ENCODE measurements at regions not wholly inside any gene's neighbourhood (a gene's known extent, or its start where the extent isn't known, plus 50 kb on each side); places are given as distances from the start of the nearest gene placed in this dataset.
"Not testable (repeated sequence)": the region's sequence is repeated elsewhere in the genome, so short reads cannot be mapped to it uniquely, and the experiment has no call there.

- not testable (repeated sequence) for DNase-seq
Observed at GRCh38 chr1:157247764-157248049, 109.5 kb upstream of the ETV3 start.

GRCh38 chr1:157247005-157247763 lies 109.0 kb upstream of the ETV3 start:
- no peak for DNase-seq

GRCh38 chr1:157245823-157246222 lies 107.6 kb upstream of the ETV3 start:
- DNase-seq, result no peak

GRCh38 chr1:157241185-157241538 lies 103.0 kb upstream of the ETV3 start:
- DNase-seq, result no peak

GRCh38 chr1:157240495-157241184 lies 102.4 kb upstream of the ETV3 start:
- DNase-seq, result no peak

GRCh38 chr1:157239936-157240335 lies 101.7 kb upstream of the ETV3 start:
- no peak for DNase-seq

GRCh38 chr1:157238585-157238984 lies 100.4 kb upstream of the ETV3 start:
- no peak for DNase-seq

- no peak for DNase-seq
Observed at GRCh38 chr1:157237981-157238380, 99.8 kb upstream of the ETV3 start.

- DNase-seq, result no peak
Observed at GRCh38 chr1:157237522-157237921, 99.3 kb upstream of the ETV3 start.

- DNase-seq, result no peak
Observed at GRCh38 chr1:157236072-157236471, 97.9 kb upstream of the ETV3 start.

- DNase-seq, result no peak
Observed at GRCh38 chr1:157235307-157235706, 97.1 kb upstream of the ETV3 start.

GRCh38 chr1:157234705-157235273 lies 96.6 kb upstream of the ETV3 start:
- no peak for DNase-seq

- no peak for DNase-seq
Observed at GRCh38 chr1:157233131-157233530, 94.9 kb upstream of the ETV3 start.

GRCh38 chr1:157231846-157232525 lies 93.8 kb upstream of the ETV3 start:
- no peak for DNase-seq

- no peak for DNase-seq
Observed at GRCh38 chr1:157230500-157230899, 92.3 kb upstream of the ETV3 start.

GRCh38 chr1:157227700-157228099 lies 89.5 kb upstream of the ETV3 start:
- DNase-seq, result no peak

GRCh38 chr1:157226739-157227138 lies 88.5 kb upstream of the ETV3 start:
- no peak for DNase-seq

GRCh38 chr1:157219600-157219999 lies 81.4 kb upstream of the ETV3 start:
- no peak for DNase-seq

GRCh38 chr1:157219182-157219581 lies 81.0 kb upstream of the ETV3 start:
- DNase-seq, result no peak

GRCh38 chr1:157218671-157219070 lies 80.5 kb upstream of the ETV3 start:
- DNase-seq, result no peak

- DNase-seq, result no peak
Observed at GRCh38 chr1:157217486-157217885, 79.3 kb upstream of the ETV3 start.

GRCh38 chr1:157213836-157214235 lies 75.6 kb upstream of the ETV3 start:
- DNase-seq, result no peak

- no peak for DNase-seq
Observed at GRCh38 chr1:157209514-157209913, 71.3 kb upstream of the ETV3 start.

- not testable (repeated sequence) for DNase-seq
Observed at GRCh38 chr1:157205982-157206381, 67.8 kb upstream of the ETV3 start.

Data from stimulated activated naive CD4-positive, alpha-beta T cell (primary cell).